WI38 (cell line): ENCODE measurements at regions not wholly inside any gene's neighbourhood (a gene's known extent, or its start where the extent isn't known, plus 50 kb on each side); places are given as distances from the start of the nearest gene placed in this dataset.

ENCODE experiments used
- H3K4me3 ChIP-seq: 2 replicates; pipeline ENCODE4 v1.5.1; 2011; ENCODE audit warnings: low read depth, mild to moderate bottlenecking, control low read depth, low read length
- TF ChIP-seq, protein P1 (sequence below): IDR thresholded peaks from 2 replicates; pipeline ENCODE4 v1.5.1; 2012; ENCODE audit warnings: low read depth, mild to moderate bottlenecking, control low read depth, low read length

DNA sequence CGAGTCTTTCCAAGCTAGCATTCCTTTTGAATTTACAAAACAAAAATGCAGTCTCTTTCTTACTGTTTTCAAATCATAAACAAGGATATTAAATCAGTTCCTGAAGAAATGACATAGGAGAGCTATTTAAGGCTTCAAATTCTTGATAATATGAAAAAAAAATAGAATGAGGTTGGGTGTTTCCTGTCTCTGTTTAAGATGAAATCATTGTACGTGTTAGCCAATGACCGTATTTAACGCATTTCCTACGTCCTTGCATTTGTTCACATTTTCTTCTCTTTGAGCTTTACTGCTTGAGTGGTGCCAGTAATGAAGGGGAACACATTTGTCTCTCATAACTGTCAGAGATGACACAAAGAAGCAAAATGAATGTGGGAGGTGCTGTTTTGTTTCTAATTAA lies 821.3 kb downstream of the DIAPH3 start:
- H3K4me3 ChIP-seq, result no peak overlapping the region
- TF ChIP-seq, protein P1, sequence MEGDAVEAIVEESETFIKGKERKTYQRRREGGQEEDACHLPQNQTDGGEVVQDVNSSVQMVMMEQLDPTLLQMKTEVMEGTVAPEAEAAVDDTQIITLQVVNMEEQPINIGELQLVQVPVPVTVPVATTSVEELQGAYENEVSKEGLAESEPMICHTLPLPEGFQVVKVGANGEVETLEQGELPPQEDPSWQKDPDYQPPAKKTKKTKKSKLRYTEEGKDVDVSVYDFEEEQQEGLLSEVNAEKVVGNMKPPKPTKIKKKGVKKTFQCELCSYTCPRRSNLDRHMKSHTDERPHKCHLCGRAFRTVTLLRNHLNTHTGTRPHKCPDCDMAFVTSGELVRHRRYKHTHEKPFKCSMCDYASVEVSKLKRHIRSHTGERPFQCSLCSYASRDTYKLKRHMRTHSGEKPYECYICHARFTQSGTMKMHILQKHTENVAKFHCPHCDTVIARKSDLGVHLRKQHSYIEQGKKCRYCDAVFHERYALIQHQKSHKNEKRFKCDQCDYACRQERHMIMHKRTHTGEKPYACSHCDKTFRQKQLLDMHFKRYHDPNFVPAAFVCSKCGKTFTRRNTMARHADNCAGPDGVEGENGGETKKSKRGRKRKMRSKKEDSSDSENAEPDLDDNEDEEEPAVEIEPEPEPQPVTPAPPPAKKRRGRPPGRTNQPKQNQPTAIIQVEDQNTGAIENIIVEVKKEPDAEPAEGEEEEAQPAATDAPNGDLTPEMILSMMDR, result no peak

DNA sequence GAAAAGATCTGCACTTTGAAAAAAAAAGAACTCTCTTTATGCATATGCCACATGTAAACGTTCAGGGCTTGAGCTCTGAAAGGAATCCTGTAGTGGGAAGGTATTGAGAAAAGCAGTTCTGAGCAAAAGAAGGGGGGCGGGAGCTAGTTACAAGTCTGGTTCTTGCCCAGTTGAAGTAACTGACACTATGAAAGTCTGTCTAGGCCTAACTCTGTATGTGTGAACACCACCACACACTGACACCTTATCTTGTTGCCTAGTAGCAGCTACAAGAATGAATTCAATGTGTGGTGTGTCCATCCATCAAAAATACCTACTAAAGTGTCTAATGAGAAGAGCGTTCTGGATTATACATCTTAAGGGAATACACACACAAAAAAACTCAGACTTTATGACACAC lies 820.6 kb downstream of the DIAPH3 start:
- TF ChIP-seq, protein P1, result no peak

DNA sequence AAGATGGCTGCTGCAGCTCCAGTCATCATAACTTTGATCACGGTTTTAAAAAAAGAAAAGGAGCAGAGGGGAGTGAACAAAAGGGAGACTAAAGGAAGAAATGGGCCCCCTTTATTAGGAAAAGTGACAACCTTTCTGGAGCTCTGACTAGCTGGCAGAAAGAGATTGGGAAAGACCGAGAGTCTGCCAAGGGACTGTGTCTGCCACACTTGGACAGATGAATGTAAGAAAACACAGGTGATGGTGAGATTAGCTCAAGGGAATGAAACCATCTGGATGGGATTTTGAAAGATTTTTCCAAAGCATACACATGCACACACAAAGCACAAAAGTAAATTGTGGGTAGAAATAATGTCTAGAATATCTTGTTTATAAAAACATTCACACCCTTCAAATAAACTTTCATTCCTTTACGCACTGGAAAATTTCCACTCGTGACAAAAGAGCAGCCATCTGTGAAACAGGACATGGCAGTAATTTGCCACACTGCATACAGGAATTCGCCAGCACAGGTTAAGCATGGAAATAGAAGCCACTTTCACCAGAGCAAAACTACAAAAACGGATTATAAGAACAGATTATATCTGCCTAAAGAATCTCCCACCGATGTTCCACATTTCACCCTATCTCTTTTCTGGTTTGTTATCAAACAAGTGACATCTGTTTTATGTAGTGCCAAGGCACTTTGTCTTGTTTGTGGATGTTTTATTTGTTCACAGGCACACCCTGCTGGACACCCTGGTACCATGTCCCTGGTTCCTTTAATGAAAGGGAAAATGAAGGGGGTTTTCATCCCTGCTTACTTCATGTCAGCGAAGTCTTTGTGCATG lies 819.5 kb downstream of the DIAPH3 start:
- H3K4me3 ChIP-seq, result no peak overlapping the region
- TF ChIP-seq, protein P1, result no peak

More for the DNA sequence above, 820.6 kb downstream of the DIAPH3 start:
- no peak overlapping the region for H3K4me3 ChIP-seq

DNA sequence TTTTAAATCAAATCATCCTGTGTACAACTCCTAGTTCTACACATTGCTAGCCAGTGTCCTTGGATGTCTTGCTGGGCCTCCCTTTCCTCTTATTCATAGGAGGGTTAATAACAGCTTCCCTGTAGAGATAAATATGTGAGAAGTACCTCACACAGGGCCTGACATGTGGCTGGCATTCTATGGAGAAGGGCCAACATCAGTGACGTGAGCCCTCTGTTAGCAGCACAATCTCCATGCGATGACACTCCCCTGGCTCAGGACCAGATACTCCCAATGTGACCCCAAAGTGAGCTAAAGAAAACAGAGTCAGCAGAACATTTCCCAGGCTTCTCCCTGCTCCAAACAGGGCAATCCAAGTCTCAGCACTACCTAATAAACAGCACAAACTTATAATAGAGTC lies 818.4 kb downstream of the DIAPH3 start:
- TF ChIP-seq, protein P1, result no peak
- H3K4me3 ChIP-seq, result no peak overlapping the region

DNA sequence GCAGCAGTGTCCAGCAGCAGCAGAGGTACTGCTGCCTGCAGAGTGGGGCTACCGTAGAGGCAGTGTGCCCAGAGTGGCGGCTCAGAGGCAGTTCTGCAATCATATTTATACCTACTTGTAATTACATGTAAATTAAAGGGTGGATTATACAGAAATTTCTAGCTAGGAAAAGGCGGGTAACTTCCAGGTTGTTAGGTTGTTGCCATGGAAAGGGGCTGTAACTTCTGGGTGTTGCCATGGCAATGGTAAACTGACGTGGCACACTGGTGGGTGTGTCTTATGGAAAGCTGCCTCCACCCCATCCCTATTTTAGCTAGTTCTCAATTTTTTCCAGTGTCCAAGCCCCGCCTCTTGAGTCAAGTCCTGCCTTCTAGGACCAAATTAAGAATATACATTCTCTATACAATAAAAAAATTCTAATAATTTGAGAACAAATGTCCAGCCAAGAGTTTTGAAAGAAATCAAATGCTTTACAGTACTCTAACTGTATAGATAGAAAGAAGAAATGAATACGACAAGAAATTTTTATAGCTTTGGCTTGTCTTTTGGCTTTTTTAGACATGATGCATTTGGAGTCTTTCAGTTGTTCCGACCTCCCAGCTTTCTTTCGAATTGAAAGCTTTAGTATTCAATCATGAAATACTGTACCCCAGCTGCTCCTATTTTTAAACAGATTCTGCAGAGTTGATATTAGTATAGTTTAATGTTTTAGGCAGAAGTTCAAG lies 816.6 kb downstream of the DIAPH3 start:
- TF ChIP-seq, protein P1, result no peak
- H3K4me3 ChIP-seq, result no peak overlapping the region

DNA sequence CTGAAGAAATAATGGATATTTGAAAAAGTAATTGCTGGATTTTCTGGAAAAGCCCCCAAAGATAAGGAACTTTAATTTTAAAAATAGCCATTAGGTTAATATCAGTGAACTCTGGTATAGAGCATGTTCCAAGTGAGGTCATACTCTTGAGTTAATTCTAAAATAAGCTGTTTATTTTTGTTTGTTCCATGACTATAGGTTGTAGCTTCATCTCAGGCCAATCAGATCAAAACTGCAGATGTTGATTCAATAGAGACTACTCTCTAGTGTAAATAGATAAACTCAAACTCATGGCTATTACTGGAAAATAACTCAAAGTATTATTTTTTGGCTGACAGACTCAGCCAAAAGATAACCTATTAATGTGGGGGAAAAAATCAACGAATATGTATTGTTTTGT lies 815.1 kb downstream of the DIAPH3 start:
- no peak overlapping the region for H3K4me3 ChIP-seq
- TF ChIP-seq, protein P1, result no peak

DNA sequence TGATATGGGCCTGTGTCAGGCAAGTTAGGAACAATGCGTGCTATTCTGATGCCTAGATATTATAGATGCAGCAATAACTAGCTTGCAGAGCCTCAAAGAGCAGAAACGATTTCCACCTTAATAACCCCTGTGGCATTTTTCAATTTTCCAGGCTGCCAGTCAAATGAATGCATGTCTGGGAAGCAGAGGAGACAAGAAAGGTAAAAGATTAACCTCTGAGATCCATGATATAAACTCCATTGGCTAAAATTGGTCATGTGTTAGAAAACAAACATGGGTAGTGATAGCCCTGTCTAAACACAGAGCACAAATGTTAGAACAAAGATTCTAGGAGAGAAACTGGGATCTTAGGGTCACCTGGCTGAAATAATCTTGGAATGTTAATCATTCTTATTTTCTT lies 811.1 kb downstream of the DIAPH3 start:
- H3K4me3 ChIP-seq, result no peak overlapping the region
- TF ChIP-seq, protein P1, result no peak
